ENCODE measurements at regions not wholly inside any gene's neighbourhood (a gene's known extent, or its start where the extent isn't known, plus 50 kb on each side); places are given as distances from the start of the nearest gene placed in this dataset.

DNA sequence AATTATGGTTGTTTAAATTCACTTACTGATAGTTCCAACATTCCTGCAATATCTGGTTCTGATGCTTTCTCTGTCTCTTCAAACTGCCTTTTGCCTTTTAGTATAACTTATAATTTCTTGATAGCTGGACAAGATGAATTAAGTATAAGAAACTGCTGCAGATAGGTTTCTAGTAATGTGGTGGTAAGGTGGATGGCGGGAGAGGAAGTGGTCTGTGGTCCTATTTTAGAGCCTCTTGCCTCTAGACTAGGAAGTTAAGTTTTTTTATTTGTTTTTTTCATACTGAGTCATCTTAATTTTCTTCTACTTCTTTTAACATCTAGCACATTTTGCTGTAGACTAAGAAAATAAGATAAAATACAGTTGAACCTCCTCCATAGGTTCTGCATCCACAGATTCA is 310.0 kb downstream of the SLITRK2 start:
- Histone ChIP-seq H3K27me3 (ENCODE audit: insufficient read depth, low read length) (no peaks in the 10 kb centered on the region), H3K9me2 (ENCODE audit: low read depth, low read length) (no peaks in the 10 kb centered on the region), H3K36me3 (ENCODE audit: insufficient read depth, low read length) (no peaks in the 10 kb centered on the region), H4K20me1 (ENCODE audit: insufficient read depth, low read length) (no peaks in the 10 kb centered on the region), H2AFZ (ENCODE audit: low read length) (no peak overlapping the region), H3F3A (ENCODE audit: insufficient read depth, low read length) (no peaks in the 10 kb centered on the region), H3K4me3 (ENCODE audit: low read depth, low read length, poor library complexity, severe bottlenecking) (no peak overlapping the region), H3K4me1 (ENCODE audit: insufficient read depth, low read length, severe bottlenecking) (no peaks in the 10 kb centered on the region), H3K27ac (ENCODE audit: low read depth, low read length, poor library complexity, severe bottlenecking) (no peak overlapping the region), H3K9ac (ENCODE audit: low read length) (no peak overlapping the region), H3K79me2 (ENCODE audit: insufficient read depth, low read length) (no peaks in the 10 kb centered on the region), H3K9me3 (ENCODE audit: low read length) (no peaks in the 10 kb centered on the region), H3K4me2 (ENCODE audit: low read length) (no peak overlapping the region)
- TF ChIP-seq, protein P1, sequence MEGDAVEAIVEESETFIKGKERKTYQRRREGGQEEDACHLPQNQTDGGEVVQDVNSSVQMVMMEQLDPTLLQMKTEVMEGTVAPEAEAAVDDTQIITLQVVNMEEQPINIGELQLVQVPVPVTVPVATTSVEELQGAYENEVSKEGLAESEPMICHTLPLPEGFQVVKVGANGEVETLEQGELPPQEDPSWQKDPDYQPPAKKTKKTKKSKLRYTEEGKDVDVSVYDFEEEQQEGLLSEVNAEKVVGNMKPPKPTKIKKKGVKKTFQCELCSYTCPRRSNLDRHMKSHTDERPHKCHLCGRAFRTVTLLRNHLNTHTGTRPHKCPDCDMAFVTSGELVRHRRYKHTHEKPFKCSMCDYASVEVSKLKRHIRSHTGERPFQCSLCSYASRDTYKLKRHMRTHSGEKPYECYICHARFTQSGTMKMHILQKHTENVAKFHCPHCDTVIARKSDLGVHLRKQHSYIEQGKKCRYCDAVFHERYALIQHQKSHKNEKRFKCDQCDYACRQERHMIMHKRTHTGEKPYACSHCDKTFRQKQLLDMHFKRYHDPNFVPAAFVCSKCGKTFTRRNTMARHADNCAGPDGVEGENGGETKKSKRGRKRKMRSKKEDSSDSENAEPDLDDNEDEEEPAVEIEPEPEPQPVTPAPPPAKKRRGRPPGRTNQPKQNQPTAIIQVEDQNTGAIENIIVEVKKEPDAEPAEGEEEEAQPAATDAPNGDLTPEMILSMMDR (IDR thresholded peaks at IDR 0.05; ENCODE audit: low read length), result no peak
- no peak for TF ChIP-seq EZH2 (IDR thresholded peaks at IDR 0.05; ENCODE audit: borderline replicate concordance, low read length)

DNA sequence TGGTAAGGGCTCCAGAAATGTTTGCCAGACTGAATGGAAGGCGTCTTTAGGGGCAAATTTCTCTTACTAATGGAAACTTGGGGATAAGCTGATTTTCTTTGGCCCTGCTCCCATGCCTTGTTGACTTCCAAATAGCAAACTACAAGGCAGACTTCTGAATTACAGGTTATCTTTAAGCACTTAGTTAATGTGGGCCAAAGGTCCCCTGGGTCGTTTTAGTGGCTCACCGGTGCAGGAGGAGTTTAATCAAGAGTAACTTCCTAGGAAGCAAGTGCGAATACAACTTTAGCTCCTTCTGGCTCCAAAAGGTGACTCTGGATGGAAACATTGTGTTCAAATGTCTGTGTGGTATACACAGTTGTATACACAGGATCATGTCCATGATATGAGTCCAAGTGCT is 323.6 kb downstream of the SLITRK2 start:
- Histone ChIP-seq H3K4me2 (ENCODE audit: low read length) (no peak overlapping the region), H3K36me3 (ENCODE audit: insufficient read depth, low read length) (no peaks in the 10 kb centered on the region), H3F3A (ENCODE audit: insufficient read depth, low read length) (no peaks in the 10 kb centered on the region), H3K79me2 (ENCODE audit: insufficient read depth, low read length) (no peaks in the 10 kb centered on the region), H3K9me3 (ENCODE audit: low read length) (no peaks in the 10 kb centered on the region), H3K27me3 (ENCODE audit: insufficient read depth, low read length) (no peaks in the 10 kb centered on the region), H3K4me1 (ENCODE audit: insufficient read depth, low read length, severe bottlenecking) (no peaks in the 10 kb centered on the region), H3K9ac (ENCODE audit: low read length) (no peak overlapping the region), H3K4me3 (ENCODE audit: low read depth, low read length, poor library complexity, severe bottlenecking) (no peak overlapping the region), H3K9me2 (ENCODE audit: low read depth, low read length) (no peaks in the 10 kb centered on the region), H3K27ac (ENCODE audit: low read depth, low read length, poor library complexity, severe bottlenecking) (no peak overlapping the region), H4K20me1 (ENCODE audit: insufficient read depth, low read length) (no peaks in the 10 kb centered on the region), H2AFZ (ENCODE audit: low read length) (no peak overlapping the region)
- TF ChIP-seq EZH2 (IDR thresholded peaks at IDR 0.05; ENCODE audit: borderline replicate concordance, low read length), result no peak
- TF ChIP-seq, protein P1 (IDR thresholded peaks at IDR 0.05; ENCODE audit: low read length), result no peak

DNA sequence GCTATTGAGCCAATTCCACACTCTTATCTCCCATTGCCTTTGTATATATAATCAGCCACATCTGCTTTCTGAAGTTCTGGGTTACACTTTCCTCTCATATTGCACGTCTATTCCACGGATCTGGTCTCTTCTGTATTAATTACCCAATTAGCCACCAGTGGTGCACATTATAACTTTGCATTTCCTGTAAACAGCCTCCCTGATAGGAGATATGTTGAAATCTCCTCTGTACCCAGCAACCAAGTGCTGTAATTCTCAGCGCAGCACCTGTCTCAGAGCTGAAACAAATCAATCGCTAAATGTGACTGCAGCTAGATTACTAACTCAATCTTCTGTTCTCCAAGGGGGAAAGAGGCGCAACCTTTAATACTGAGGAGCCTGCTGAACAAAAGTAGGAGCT is 326.4 kb downstream of the SLITRK2 start:
- no peaks in the 10 kb centered on the region for H3K4me1 ChIP-seq (ENCODE audit: insufficient read depth, low read length, severe bottlenecking)
- no peak overlapping the region for H3K4me3 ChIP-seq (ENCODE audit: low read depth, low read length, poor library complexity, severe bottlenecking)
- no peaks in the 10 kb centered on the region for H3K9me3 ChIP-seq (ENCODE audit: low read length)
- H3K79me2 ChIP-seq (ENCODE audit: insufficient read depth, low read length), result no peaks in the 10 kb centered on the region
- H3F3A ChIP-seq (ENCODE audit: insufficient read depth, low read length), result no peaks in the 10 kb centered on the region
- no peaks in the 10 kb centered on the region for H3K9me2 ChIP-seq (ENCODE audit: low read depth, low read length)
- H3K27ac ChIP-seq (ENCODE audit: low read depth, low read length, poor library complexity, severe bottlenecking), result no peak overlapping the region
- H3K9ac ChIP-seq (ENCODE audit: low read length), result no peak overlapping the region
- H2AFZ ChIP-seq (ENCODE audit: low read length), result no peak overlapping the region
- H4K20me1 ChIP-seq (ENCODE audit: insufficient read depth, low read length), result no peaks in the 10 kb centered on the region
- H3K27me3 ChIP-seq (ENCODE audit: insufficient read depth, low read length), result no peaks in the 10 kb centered on the region
- H3K4me2 ChIP-seq (ENCODE audit: low read length), result no peak overlapping the region
- no peak for TF ChIP-seq EZH2 (IDR thresholded peaks at IDR 0.05; ENCODE audit: borderline replicate concordance, low read length)
- TF ChIP-seq, protein P1 (IDR thresholded peaks at IDR 0.05; ENCODE audit: low read length), result no peak
- H3K36me3 ChIP-seq (ENCODE audit: insufficient read depth, low read length), result no peaks in the 10 kb centered on the region

All from OCI-LY1 (cell line).